Neural progenitor cell (in vitro differentiated cells): ENCODE measurements at regions not wholly inside any gene's neighbourhood (a gene's known extent, or its start where the extent isn't known, plus 50 kb on each side); places are given as distances from the start of the nearest gene placed in this dataset.
A peak's percentile ranks its signal among the peaks of the same experiment; 100 is the strongest.

Source experiments
- DNase-seq: peaks from one replicate; pipeline ENCODE4 v3.0.0-alpha.2; 2016; ENCODE audit warnings: low spot score
- H2AFZ ChIP-seq: fragments of 200-600 bp; sonication (generic); replicated peaks from 2 replicates; pipeline ENCODE4 v1.6.1; 2016; ENCODE audit warnings: antibody characterized with exemption
- H3F3A ChIP-seq: fragments of 200-600 bp; sonication (generic); 2 replicates; pipeline ENCODE4 v1.6.1; 2016; ENCODE audit warnings: antibody characterized with exemption, low read depth
- H3K27ac ChIP-seq: fragments of 200-600 bp; sonication (generic); 2 replicates; pipeline ENCODE4 v1.5.1; 2016; ENCODE audit warnings: mild to moderate bottlenecking
- H3K27me3 ChIP-seq: fragments of 200-600 bp; sonication (generic); 2 replicates; pipeline ENCODE4 v1.6.1; 2016; ENCODE audit warnings: mild to moderate bottlenecking, moderate library complexity
- H3K36me3 ChIP-seq: fragments of 200-600 bp; sonication (generic); 2 replicates; pipeline ENCODE4 v1.5.1; 2016
- H3K4me1 ChIP-seq: fragments of 200-600 bp; sonication (generic); 2 replicates; pipeline ENCODE4 v1.6.1; 2016; ENCODE audit warnings: mixed run types
- H3K4me2 ChIP-seq: fragments of 200-600 bp; sonication (generic); 2 replicates; pipeline ENCODE4 v1.6.1; 2016
- H3K4me3 ChIP-seq: fragments of 200-600 bp; sonication (generic); 2 replicates; pipeline ENCODE4 v1.5.1; 2016
- H3K79me2 ChIP-seq: fragments of 200-600 bp; sonication (generic); 2 replicates; pipeline ENCODE4 v1.6.1; 2016; ENCODE audit warnings: low read depth
- H3K9ac ChIP-seq: fragments of 200-600 bp; sonication (generic); 2 replicates; pipeline ENCODE4 v1.6.1; 2016
- H3K9me3 ChIP-seq: fragments of 200-600 bp; sonication (generic); 2 replicates; pipeline ENCODE4 v1.5.1; 2016; ENCODE audit warnings: low read depth
- H4K20me1 ChIP-seq: fragments of 200-600 bp; sonication (generic); 2 replicates; pipeline ENCODE4 v1.6.1; 2016; ENCODE audit warnings: low read depth
- H3K27ac Mint-ChIP-seq: 3 replicates; pipeline ENCODE4 v1.8.0; 2021; ENCODE audit warnings: mixed read lengths
- H3K27me3 Mint-ChIP-seq: 2 replicates; pipeline ENCODE4 v1.8.0; 2022; ENCODE audit warnings: low read depth, mild to moderate bottlenecking, inconsistent platforms, moderate library complexity, mixed read lengths; ENCODE audit not compliant: insufficient read depth
- H3K36me3 Mint-ChIP-seq: 3 replicates; pipeline ENCODE4 v1.8.0; 2021; ENCODE audit warnings: mixed read lengths
- H3K4me1 Mint-ChIP-seq: 3 replicates; pipeline ENCODE4 v1.8.0; 2021; ENCODE audit warnings: mixed read lengths
- H3K4me3 Mint-ChIP-seq: 3 replicates; pipeline ENCODE4 v1.8.0; 2021; ENCODE audit warnings: mild to moderate bottlenecking, moderate library complexity, mixed read lengths
- H3K9me3 Mint-ChIP-seq: 3 replicates; pipeline ENCODE4 v1.8.0; 2020; ENCODE audit warnings: mixed read lengths
- CTCF ChIP-seq: fragments of 200-600 bp; sonication (generic); IDR thresholded peaks from 2 replicates; pipeline ENCODE4 v1.5.1; 2017; ENCODE audit warnings: antibody characterized with exemption, mild to moderate bottlenecking
- EZH2 ChIP-seq: fragments of 200-600 bp; sonication (generic); IDR thresholded peaks from 2 replicates; pipeline ENCODE4 v1.6.1; 2017; ENCODE audit warnings: antibody characterized with exemption, mild to moderate bottlenecking, moderate library complexity
- EZH2phosphoT487 ChIP-seq: fragments of 200-600 bp; sonication (generic); IDR thresholded peaks from 2 replicates; pipeline ENCODE4 v1.6.1; 2017; ENCODE audit warnings: antibody characterized with exemption

- Histone ChIP-seq H2AFZ (no peak overlapping the region), H3K9ac (no peak overlapping the region), H3K36me3 (no peaks in the 10 kb centered on the region), H3K79me2 (no peaks in the 10 kb centered on the region), H3K27me3 (no peaks in the 10 kb centered on the region), H3K4me3 (no peak overlapping the region), H3K9me3 (no peaks in the 10 kb centered on the region), H3F3A (no peaks in the 10 kb centered on the region), H3K27ac (no peak overlapping the region), H3K4me2 (no peak overlapping the region), H3K4me1 (peaks cover 6% of the 10 kb centered on the region), H4K20me1 (no peaks in the 10 kb centered on the region)
- Mint-ChIP-seq H3K4me1 (peaks cover 12% of the 10 kb centered on the region), H3K36me3 (no peaks in the 10 kb centered on the region), H3K27ac (no peak overlapping the region), H3K27me3 (peaks cover 21% of the 10 kb centered on the region), H3K4me3 (no peak overlapping the region), H3K9me3 (no peaks in the 10 kb centered on the region)
- no peak for TF ChIP-seq EZH2phosphoT487
- TF ChIP-seq EZH2: no peak
- no peak for TF ChIP-seq CTCF
- no peak for DNase-seq
Observed at GRCh38 chr15:69792823-69793222, 304.9 kb downstream of the TLE3 start.

GRCh38 chr15:69793431-69793780, 304.3 kb downstream of the TLE3 start:
- Histone ChIP-seq H3K27me3 (no peaks in the 10 kb centered on the region), H3K36me3 (no peaks in the 10 kb centered on the region)
- no peak for DNase-seq

GRCh38 chr15:69793781-69794451, 303.8 kb downstream of the TLE3 start:
- Mint-ChIP-seq H3K27me3 (peaks cover 19% of the 10 kb centered on the region), H3K27ac (peak overlapping the region; percentile 51), H3K9me3 (no peaks in the 10 kb centered on the region), H3K4me1 (peaks cover 14% of the 10 kb centered on the region), H3K4me3 (no peak overlapping the region), H3K36me3 (no peaks in the 10 kb centered on the region)
- H3K27ac ChIP-seq: no peak overlapping the region
- H4K20me1 ChIP-seq: no peaks in the 10 kb centered on the region
- peaks cover 6% of the 10 kb centered on the region for H3K4me1 ChIP-seq
- no peak overlapping the region for H3K9ac ChIP-seq
- no peaks in the 10 kb centered on the region for H3F3A ChIP-seq
- no peak overlapping the region for H3K4me2 ChIP-seq
- no peak overlapping the region for H2AFZ ChIP-seq
- no peaks in the 10 kb centered on the region for H3K27me3 ChIP-seq
- no peak overlapping the region for H3K4me3 ChIP-seq
- H3K36me3 ChIP-seq: no peaks in the 10 kb centered on the region
- no peaks in the 10 kb centered on the region for H3K79me2 ChIP-seq
- H3K9me3 ChIP-seq: no peaks in the 10 kb centered on the region
- DNase-seq: no peak
- no peak for TF ChIP-seq EZH2
- no peak for TF ChIP-seq CTCF
- no peak for TF ChIP-seq EZH2phosphoT487

More at GRCh38 chr15:69793431-69793780, 304.3 kb downstream of the TLE3 start:
- Histone ChIP-seq H3K9ac (no peak overlapping the region), H3K79me2 (no peaks in the 10 kb centered on the region), H2AFZ (no peak overlapping the region), H3K4me2 (no peak overlapping the region), H3K27ac (no peak overlapping the region), H3K9me3 (no peaks in the 10 kb centered on the region), H4K20me1 (no peaks in the 10 kb centered on the region), H3F3A (no peaks in the 10 kb centered on the region), H3K4me1 (peaks cover 6% of the 10 kb centered on the region), H3K4me3 (no peak overlapping the region)
- no peak overlapping the region for H3K4me3 Mint-ChIP-seq
- no peak overlapping the region for H3K27ac Mint-ChIP-seq
- H3K9me3 Mint-ChIP-seq: no peaks in the 10 kb centered on the region
- H3K27me3 Mint-ChIP-seq: peaks cover 21% of the 10 kb centered on the region
- no peaks in the 10 kb centered on the region for H3K36me3 Mint-ChIP-seq
- peaks cover 12% of the 10 kb centered on the region for H3K4me1 Mint-ChIP-seq
- no peak for TF ChIP-seq EZH2

- no peak overlapping the region for H3K4me3 Mint-ChIP-seq
- Histone ChIP-seq H3K4me1 (peaks cover 6% of the 10 kb centered on the region), H3K27ac (no peak overlapping the region), H3K36me3 (no peaks in the 10 kb centered on the region), H3F3A (no peaks in the 10 kb centered on the region), H3K79me2 (no peaks in the 10 kb centered on the region), H2AFZ (no peak overlapping the region), H3K9me3 (no peaks in the 10 kb centered on the region), H3K9ac (no peak overlapping the region), H3K4me2 (no peak overlapping the region), H3K4me3 (no peak overlapping the region), H4K20me1 (no peaks in the 10 kb centered on the region), H3K27me3 (no peaks in the 10 kb centered on the region)
- no peaks in the 10 kb centered on the region for H3K9me3 Mint-ChIP-seq
- no peak overlapping the region for H3K27ac Mint-ChIP-seq
- H3K4me1 Mint-ChIP-seq: peaks cover 14% of the 10 kb centered on the region
- no peaks in the 10 kb centered on the region for H3K36me3 Mint-ChIP-seq
- DNase-seq: no peak
- TF ChIP-seq CTCF (no peak), EZH2phosphoT487 (no peak), EZH2 (no peak)
- peaks cover 13% of the 10 kb centered on the region for H3K27me3 Mint-ChIP-seq
Observed at GRCh38 chr15:69794645-69795469, 302.9 kb downstream of the TLE3 start.
